ENCODE measurements at regions not wholly inside any gene's neighbourhood (a gene's known extent, or its start where the extent isn't known, plus 50 kb on each side); places are given as distances from the start of the nearest gene placed in this dataset.

DNA sequence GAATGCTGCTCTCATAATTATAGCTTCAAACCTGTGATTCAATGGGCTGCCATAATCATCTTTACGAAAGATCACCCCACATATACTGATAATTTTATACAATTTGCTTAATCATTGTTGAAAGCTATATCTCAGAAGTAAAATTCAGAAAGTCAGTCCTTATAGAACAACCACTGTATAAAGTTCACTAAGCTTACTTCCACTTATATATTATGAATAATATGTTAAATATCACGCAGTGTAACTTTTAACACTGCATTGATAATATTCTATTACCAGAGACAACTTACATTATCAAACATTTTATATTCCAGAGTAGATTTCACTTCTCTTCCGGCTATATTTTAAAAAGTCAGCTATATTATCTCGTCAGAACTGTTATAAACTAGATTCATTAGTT is 550.1 kb upstream of the PCDH20 start:
- TF ChIP-seq POLR2A (IDR thresholded peaks at IDR 0.05) = no peak
- TF ChIP-seq, protein P1, sequence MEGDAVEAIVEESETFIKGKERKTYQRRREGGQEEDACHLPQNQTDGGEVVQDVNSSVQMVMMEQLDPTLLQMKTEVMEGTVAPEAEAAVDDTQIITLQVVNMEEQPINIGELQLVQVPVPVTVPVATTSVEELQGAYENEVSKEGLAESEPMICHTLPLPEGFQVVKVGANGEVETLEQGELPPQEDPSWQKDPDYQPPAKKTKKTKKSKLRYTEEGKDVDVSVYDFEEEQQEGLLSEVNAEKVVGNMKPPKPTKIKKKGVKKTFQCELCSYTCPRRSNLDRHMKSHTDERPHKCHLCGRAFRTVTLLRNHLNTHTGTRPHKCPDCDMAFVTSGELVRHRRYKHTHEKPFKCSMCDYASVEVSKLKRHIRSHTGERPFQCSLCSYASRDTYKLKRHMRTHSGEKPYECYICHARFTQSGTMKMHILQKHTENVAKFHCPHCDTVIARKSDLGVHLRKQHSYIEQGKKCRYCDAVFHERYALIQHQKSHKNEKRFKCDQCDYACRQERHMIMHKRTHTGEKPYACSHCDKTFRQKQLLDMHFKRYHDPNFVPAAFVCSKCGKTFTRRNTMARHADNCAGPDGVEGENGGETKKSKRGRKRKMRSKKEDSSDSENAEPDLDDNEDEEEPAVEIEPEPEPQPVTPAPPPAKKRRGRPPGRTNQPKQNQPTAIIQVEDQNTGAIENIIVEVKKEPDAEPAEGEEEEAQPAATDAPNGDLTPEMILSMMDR (IDR thresholded peaks at IDR 0.05) = no peak

All from prostate gland (tissue), 2 donors.